ENCODE measurements at regions not wholly inside any gene's neighbourhood (a gene's known extent, or its start where the extent isn't known, plus 50 kb on each side); places are given as distances from the start of the nearest gene placed in this dataset.
"Not testable (repeated sequence)": the region's sequence is repeated elsewhere in the genome, so short reads cannot be mapped to it uniquely, and the experiment has no call there.

DNA sequence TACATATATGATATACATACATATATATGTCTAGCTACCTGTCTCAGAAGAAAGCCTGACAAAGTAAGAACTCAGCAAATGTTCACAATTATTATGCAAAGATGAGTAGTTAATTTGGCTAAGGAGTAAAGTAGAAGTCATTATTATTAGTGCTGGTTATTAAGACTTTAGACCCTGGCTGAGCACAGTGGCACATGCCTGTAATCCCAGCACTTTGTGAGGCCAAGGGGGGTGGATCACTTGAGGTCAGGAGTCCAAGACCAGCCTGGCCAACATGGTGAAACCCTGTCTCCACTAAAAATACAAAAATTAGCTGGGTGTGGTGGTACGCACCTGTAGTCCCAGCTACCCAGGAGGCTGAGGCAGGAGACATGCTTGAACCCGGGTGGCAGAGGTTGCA, 71.8 kb upstream of the MELK start:
- TF ChIP-seq, protein P1, sequence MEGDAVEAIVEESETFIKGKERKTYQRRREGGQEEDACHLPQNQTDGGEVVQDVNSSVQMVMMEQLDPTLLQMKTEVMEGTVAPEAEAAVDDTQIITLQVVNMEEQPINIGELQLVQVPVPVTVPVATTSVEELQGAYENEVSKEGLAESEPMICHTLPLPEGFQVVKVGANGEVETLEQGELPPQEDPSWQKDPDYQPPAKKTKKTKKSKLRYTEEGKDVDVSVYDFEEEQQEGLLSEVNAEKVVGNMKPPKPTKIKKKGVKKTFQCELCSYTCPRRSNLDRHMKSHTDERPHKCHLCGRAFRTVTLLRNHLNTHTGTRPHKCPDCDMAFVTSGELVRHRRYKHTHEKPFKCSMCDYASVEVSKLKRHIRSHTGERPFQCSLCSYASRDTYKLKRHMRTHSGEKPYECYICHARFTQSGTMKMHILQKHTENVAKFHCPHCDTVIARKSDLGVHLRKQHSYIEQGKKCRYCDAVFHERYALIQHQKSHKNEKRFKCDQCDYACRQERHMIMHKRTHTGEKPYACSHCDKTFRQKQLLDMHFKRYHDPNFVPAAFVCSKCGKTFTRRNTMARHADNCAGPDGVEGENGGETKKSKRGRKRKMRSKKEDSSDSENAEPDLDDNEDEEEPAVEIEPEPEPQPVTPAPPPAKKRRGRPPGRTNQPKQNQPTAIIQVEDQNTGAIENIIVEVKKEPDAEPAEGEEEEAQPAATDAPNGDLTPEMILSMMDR (IDR thresholded peaks at IDR 0.05; ENCODE audit: poor library complexity): not testable (repeated sequence)
- TF ChIP-seq EZH2 (IDR thresholded peaks at IDR 0.05; ENCODE audit: borderline replicate concordance); EZH2phosphoT487 (IDR thresholded peaks at IDR 0.05; ENCODE audit: low read depth, severe bottlenecking, unreplicated experiment): not testable (repeated sequence)
